WTC11 (cell line): ENCODE measurements at regions not wholly inside any gene's neighbourhood (a gene's known extent, or its start where the extent isn't known, plus 50 kb on each side); places are given as distances from the start of the nearest gene placed in this dataset.

Experiments used
- ATAC-seq: fragments of 200-7000 bp; cut with Tn5 transposase; 2 replicates; pipeline ENCODE4 v1.10.0; 2021; ENCODE audit warnings: mild to moderate bottlenecking, moderate library complexity
- CTCF ChIA-PET: fragments of 300-600 bp; sonication (Branson Sonifier 250); formaldehyde crosslinking; loops from one replicate; lab custom pipeline; 2021; ENCODE audit warnings: antibody characterized with exemption; lab: Charles Lee
- POLR2A ChIA-PET: fragments of 350-600 bp; sonication (Branson Sonifier 250); formaldehyde crosslinking; loops from one replicate; lab custom pipeline; 2021; ENCODE audit warnings: antibody characterized with exemption; lab: Charles Lee
- DNase-seq: peaks from one replicate; pipeline ENCODE4 v3.0.0; 2021; ENCODE audit warnings: low spot score
- H3K27ac Mint-ChIP-seq: 2 replicates; pipeline ENCODE4 v1.8.0; 2021; ENCODE audit warnings: mixed read lengths
- H3K27me3 Mint-ChIP-seq: 2 replicates; pipeline ENCODE4 v1.8.0; 2021; ENCODE audit warnings: low read depth, mild to moderate bottlenecking, moderate library complexity, mixed read lengths
- H3K36me3 Mint-ChIP-seq: 2 replicates; pipeline ENCODE4 v1.8.0; 2021; ENCODE audit warnings: mixed read lengths
- H3K4me1 Mint-ChIP-seq: 2 replicates; pipeline ENCODE4 v1.8.0; 2022; ENCODE audit warnings: mixed read lengths
- H3K4me3 Mint-ChIP-seq: 2 replicates; pipeline ENCODE4 v1.8.0; 2021; ENCODE audit warnings: mild to moderate bottlenecking, moderate library complexity, mixed read lengths
- H3K9me3 Mint-ChIP-seq: 2 replicates; pipeline ENCODE4 v1.8.0; 2021; ENCODE audit warnings: mixed read lengths
- CBFB ChIP-seq: sonication (generic); formaldehyde crosslinking; IDR thresholded peaks from 2 replicates; pipeline ENCODE4 v1.8.1; 2022; ENCODE audit warnings: mild to moderate bottlenecking, low read depth, missing genetic modification reagents
- ESRRA ChIP-seq: sonication (generic); formaldehyde crosslinking; IDR thresholded peaks from 2 replicates; pipeline ENCODE4 v1.8.1; 2022; ENCODE audit warnings: mild to moderate bottlenecking, missing genetic modification reagents, borderline replicate concordance
- ETV6 ChIP-seq: sonication (generic); formaldehyde crosslinking; IDR thresholded peaks from 2 replicates; pipeline ENCODE4 v1.8.1; 2022; ENCODE audit warnings: mild to moderate bottlenecking, missing genetic modification reagents
- GTF2I ChIP-seq: fragments of 250-450 bp; sonication (Bioruptor Pico); conservative IDR thresholded peaks from 2 replicates; pipeline ENCODE4 v1.4.0; 2021; ENCODE audit warnings: mild to moderate bottlenecking
- JUN ChIP-seq: sonication (generic); formaldehyde crosslinking; IDR thresholded peaks from 2 replicates; pipeline ENCODE4 v1.8.0; 2023; ENCODE audit warnings: mild to moderate bottlenecking, missing genetic modification reagents
- KAT7 ChIP-seq: sonication (generic); formaldehyde crosslinking; IDR thresholded peaks from 2 replicates; pipeline ENCODE4 v1.8.1; 2023; ENCODE audit warnings: missing genetic modification reagents, mild to moderate bottlenecking, borderline replicate concordance
- MYBL2 ChIP-seq: sonication (generic); formaldehyde crosslinking; IDR thresholded peaks from 2 replicates; pipeline ENCODE4 v1.8.1; 2023; ENCODE audit warnings: mild to moderate bottlenecking, moderate library complexity, missing genetic modification reagents
- NFYB ChIP-seq: sonication (generic); formaldehyde crosslinking; conservative IDR thresholded peaks from 2 replicates; pipeline ENCODE4 v1.8.0; 2022; ENCODE audit warnings: low read depth, missing genetic modification reagents
- TEAD4 ChIP-seq: sonication (generic); formaldehyde crosslinking; IDR thresholded peaks from 2 replicates; pipeline ENCODE4 v1.8.0; 2022; ENCODE audit warnings: mild to moderate bottlenecking, missing genetic modification reagents
- ZNF138 ChIP-seq: sonication (generic); formaldehyde crosslinking; conservative IDR thresholded peaks from 2 replicates; pipeline ENCODE4 v1.8.1; 2022; ENCODE audit warnings: mild to moderate bottlenecking, moderate library complexity, missing genetic modification reagents
- ZNF317 ChIP-seq: sonication (generic); formaldehyde crosslinking; IDR thresholded peaks from 2 replicates; pipeline ENCODE4 v1.8.1; 2023; ENCODE audit warnings: low read depth, mild to moderate bottlenecking, moderate library complexity, missing genetic modification reagents, borderline replicate concordance
- ZNF671 ChIP-seq: fragments of 250-450 bp; sonication (Bioruptor Pico); IDR thresholded peaks from 2 replicates; pipeline ENCODE4 v1.8.0; 2021; ENCODE audit warnings: mild to moderate bottlenecking
- TF ChIP-seq, protein P1 (sequence below): sonication (generic); formaldehyde crosslinking; IDR thresholded peaks from 2 replicates; pipeline ENCODE4 v1.8.0; 2022; ENCODE audit warnings: mild to moderate bottlenecking, missing genetic modification reagents
- TF ChIP-seq, protein P2 (sequence below): sonication (generic); formaldehyde crosslinking; IDR thresholded peaks from 2 replicates; pipeline ENCODE4 v1.8.1; 2022; ENCODE audit warnings: low read depth, mild to moderate bottlenecking, moderate library complexity, missing genetic modification reagents, borderline replicate concordance
- TF ChIP-seq, protein P3 (sequence below): fragments of 200-600 bp; IDR thresholded peaks from 2 replicates; pipeline ENCODE4 v1.8.0; 2022; ENCODE audit warnings: antibody characterized with exemption
- TF ChIP-seq, protein P4 (sequence below): fragments of 250-450 bp; sonication (Bioruptor Pico); IDR thresholded peaks from 2 replicates; pipeline ENCODE4 v2.1.2; 2022; ENCODE audit warnings: mild to moderate bottlenecking, moderate library complexity
- TF ChIP-seq, protein P5 (sequence below): sonication (generic); formaldehyde crosslinking; IDR thresholded peaks from 2 replicates; pipeline ENCODE4 v1.8.1; 2022; ENCODE audit warnings: mild to moderate bottlenecking, missing genetic modification reagents, moderate library complexity, borderline replicate concordance
- TF ChIP-seq, protein P6 (sequence below): sonication (generic); formaldehyde crosslinking; IDR thresholded peaks from 2 replicates; pipeline ENCODE4 v1.8.0; 2022; ENCODE audit warnings: mild to moderate bottlenecking, missing genetic modification reagents
- TF ChIP-seq, protein P7 (sequence below): sonication (generic); formaldehyde crosslinking; IDR thresholded peaks from 2 replicates; pipeline ENCODE4 v1.8.1; 2022; ENCODE audit warnings: mild to moderate bottlenecking, moderate library complexity, missing genetic modification reagents

DNA sequence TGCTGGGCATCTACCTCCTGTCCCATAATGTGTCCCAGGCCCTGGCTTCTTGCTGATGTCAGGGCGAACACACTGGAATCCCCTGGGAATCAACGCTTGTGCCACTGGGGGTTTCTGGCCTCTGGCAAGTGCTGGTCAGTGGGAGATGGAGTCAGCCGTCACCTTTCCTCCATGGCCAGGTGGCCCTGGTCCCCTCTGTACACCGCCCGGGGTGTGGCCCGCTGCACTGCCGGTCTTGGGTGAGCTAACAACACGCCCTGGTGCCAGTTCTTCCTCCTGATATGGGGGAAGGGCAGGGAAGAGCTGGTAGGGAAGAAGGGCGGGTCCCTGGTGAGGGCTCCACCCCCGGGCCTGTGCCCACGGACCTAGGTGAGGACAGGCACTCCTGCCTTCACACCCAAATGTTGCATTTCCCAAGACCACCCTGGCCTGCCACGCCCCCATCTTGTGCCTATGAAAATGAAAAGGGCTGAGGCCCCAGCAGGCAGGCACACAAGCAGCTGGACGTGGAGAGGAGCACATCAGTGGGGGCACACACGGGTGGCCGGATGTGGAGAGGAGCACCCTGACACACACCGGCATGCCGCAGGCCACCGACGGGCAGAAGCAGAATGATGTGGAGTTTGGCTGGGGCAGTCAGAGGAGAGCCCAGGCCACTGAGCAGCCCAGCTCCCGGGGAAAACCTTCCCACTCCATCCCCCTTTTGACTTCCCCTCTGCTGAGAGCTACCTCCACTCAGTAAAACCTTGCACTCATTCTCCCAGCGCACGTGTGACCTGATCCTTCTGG is 140.5 kb downstream of the ASB1 start:
- Mint-ChIP-seq H3K27me3 (no peaks in the 10 kb centered on the region), H3K4me1 (no peaks in the 10 kb centered on the region), H3K36me3 (no peaks in the 10 kb centered on the region), H3K4me3 (no peak overlapping the region), H3K9me3 (no peaks in the 10 kb centered on the region), H3K27ac (no peak overlapping the region)
- ATAC-seq (no peak), DNase-seq (no peak)
- CTCF ChIA-PET, result interaction anchor here (1.7 kb wide), 1 partner anchor 54 kb away, joined by 5 read pairs; no protein-coding TSS in a partner anchor
- POLR2A ChIA-PET, result no interaction called here
- TF ChIP-seq ZNF138 (CRISPR knock-in tag), result no peak
- TF ChIP-seq, protein P1, sequence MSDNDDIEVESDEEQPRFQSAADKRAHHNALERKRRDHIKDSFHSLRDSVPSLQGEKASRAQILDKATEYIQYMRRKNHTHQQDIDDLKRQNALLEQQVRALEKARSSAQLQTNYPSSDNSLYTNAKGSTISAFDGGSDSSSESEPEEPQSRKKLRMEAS (CRISPR knock-in tag), result no peak
- TF ChIP-seq, protein P2, sequence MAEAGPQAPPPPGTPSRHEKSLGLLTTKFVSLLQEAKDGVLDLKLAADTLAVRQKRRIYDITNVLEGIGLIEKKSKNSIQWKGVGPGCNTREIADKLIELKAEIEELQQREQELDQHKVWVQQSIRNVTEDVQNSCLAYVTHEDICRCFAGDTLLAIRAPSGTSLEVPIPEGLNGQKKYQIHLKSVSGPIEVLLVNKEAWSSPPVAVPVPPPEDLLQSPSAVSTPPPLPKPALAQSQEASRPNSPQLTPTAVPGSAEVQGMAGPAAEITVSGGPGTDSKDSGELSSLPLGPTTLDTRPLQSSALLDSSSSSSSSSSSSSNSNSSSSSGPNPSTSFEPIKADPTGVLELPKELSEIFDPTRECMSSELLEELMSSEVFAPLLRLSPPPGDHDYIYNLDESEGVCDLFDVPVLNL (CRISPR knock-in tag), result no peak
- TF ChIP-seq TEAD4 (CRISPR knock-in tag), result no peak
- TF ChIP-seq ZNF317 (CRISPR knock-in tag), result no peak
- TF ChIP-seq, protein P3, sequence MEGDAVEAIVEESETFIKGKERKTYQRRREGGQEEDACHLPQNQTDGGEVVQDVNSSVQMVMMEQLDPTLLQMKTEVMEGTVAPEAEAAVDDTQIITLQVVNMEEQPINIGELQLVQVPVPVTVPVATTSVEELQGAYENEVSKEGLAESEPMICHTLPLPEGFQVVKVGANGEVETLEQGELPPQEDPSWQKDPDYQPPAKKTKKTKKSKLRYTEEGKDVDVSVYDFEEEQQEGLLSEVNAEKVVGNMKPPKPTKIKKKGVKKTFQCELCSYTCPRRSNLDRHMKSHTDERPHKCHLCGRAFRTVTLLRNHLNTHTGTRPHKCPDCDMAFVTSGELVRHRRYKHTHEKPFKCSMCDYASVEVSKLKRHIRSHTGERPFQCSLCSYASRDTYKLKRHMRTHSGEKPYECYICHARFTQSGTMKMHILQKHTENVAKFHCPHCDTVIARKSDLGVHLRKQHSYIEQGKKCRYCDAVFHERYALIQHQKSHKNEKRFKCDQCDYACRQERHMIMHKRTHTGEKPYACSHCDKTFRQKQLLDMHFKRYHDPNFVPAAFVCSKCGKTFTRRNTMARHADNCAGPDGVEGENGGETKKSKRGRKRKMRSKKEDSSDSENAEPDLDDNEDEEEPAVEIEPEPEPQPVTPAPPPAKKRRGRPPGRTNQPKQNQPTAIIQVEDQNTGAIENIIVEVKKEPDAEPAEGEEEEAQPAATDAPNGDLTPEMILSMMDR, result no peak
- TF ChIP-seq JUN (CRISPR knock-in tag), result no peak
- TF ChIP-seq NFYB (CRISPR knock-in tag), result no peak
- no peak for TF ChIP-seq ZNF671
- no peak for TF ChIP-seq GTF2I (CRISPR knock-in tag)
- TF ChIP-seq ESRRA (CRISPR knock-in tag), result no peak
- TF ChIP-seq MYBL2, result no peak
- TF ChIP-seq KAT7 (CRISPR knock-in tag), result no peak
- TF ChIP-seq ETV6 (CRISPR knock-in tag), result no peak
- TF ChIP-seq, protein P4, sequence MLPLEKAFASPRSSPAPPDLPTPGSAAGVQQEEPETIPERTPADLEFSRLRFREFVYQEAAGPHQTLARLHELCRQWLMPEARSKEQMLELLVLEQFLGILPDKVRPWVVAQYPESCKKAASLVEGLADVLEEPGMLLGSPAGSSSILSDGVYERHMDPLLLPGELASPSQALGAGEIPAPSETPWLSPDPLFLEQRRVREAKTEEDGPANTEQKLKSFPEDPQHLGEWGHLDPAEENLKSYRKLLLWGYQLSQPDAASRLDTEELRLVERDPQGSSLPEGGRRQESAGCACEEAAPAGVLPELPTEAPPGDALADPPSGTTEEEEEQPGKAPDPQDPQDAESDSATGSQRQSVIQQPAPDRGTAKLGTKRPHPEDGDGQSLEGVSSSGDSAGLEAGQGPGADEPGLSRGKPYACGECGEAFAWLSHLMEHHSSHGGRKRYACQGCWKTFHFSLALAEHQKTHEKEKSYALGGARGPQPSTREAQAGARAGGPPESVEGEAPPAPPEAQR (CRISPR knock-in tag), result no peak
- TF ChIP-seq, protein P5, sequence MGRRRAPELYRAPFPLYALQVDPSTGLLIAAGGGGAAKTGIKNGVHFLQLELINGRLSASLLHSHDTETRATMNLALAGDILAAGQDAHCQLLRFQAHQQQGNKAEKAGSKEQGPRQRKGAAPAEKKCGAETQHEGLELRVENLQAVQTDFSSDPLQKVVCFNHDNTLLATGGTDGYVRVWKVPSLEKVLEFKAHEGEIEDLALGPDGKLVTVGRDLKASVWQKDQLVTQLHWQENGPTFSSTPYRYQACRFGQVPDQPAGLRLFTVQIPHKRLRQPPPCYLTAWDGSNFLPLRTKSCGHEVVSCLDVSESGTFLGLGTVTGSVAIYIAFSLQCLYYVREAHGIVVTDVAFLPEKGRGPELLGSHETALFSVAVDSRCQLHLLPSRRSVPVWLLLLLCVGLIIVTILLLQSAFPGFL (CRISPR knock-in tag), result no peak
- TF ChIP-seq, protein P6, sequence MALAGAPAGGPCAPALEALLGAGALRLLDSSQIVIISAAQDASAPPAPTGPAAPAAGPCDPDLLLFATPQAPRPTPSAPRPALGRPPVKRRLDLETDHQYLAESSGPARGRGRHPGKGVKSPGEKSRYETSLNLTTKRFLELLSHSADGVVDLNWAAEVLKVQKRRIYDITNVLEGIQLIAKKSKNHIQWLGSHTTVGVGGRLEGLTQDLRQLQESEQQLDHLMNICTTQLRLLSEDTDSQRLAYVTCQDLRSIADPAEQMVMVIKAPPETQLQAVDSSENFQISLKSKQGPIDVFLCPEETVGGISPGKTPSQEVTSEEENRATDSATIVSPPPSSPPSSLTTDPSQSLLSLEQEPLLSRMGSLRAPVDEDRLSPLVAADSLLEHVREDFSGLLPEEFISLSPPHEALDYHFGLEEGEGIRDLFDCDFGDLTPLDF (CRISPR knock-in tag), result no peak

DNA sequence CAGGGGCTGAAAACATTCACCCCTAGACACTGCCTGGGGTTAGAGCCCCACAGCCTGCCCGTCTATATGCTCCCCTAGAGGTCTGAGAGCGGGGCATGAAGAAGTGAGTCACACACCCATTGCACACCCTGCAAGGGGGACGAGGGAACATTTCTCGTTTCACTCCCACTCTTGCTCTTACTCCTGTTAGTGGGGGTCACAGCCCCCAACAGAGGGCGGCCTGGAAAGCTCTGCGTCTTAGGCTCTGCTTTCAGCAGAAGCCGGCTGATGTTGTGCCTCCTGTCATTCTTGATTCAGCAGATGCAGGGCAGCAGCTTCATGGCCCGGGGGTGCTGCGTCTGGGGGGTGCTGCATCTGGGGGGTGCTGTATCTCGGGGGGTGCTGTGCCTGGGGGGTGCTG is 141.3 kb downstream of the ASB1 start:
- no peaks in the 10 kb centered on the region for H3K4me1 Mint-ChIP-seq
- no peaks in the 10 kb centered on the region for H3K36me3 Mint-ChIP-seq
- H3K27ac Mint-ChIP-seq, result no peak overlapping the region
- H3K27me3 Mint-ChIP-seq, result no peaks in the 10 kb centered on the region
- DNase-seq (no peak), ATAC-seq (no peak)
- CTCF ChIA-PET, result interaction anchor here (1.7 kb wide), 1 partner anchor 54 kb away, joined by 5 read pairs; no protein-coding TSS in a partner anchor
- no peak for TF ChIP-seq CBFB (CRISPR knock-in tag)
- TF ChIP-seq, protein P7, sequence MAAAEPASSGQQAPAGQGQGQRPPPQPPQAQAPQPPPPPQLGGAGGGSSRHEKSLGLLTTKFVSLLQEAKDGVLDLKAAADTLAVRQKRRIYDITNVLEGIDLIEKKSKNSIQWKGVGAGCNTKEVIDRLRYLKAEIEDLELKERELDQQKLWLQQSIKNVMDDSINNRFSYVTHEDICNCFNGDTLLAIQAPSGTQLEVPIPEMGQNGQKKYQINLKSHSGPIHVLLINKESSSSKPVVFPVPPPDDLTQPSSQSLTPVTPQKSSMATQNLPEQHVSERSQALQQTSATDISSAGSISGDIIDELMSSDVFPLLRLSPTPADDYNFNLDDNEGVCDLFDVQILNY, result no peak
- POLR2A ChIA-PET, result no interaction called here
- peaks cover under 1% of the 10 kb centered on the region; the same call in 1 of the 2 replicates for H3K9me3 Mint-ChIP-seq
- H3K4me3 Mint-ChIP-seq, result no peak overlapping the region
